ENCODE measurements at regions not wholly inside any gene's neighbourhood (a gene's known extent, or its start where the extent isn't known, plus 50 kb on each side); places are given as distances from the start of the nearest gene placed in this dataset.

- DNase-seq (ENCODE audit: low spot score) = peak; percentile 79
These were observed 278.0 kb downstream of the MRPL39 start for GRCh38 chr21:25329227-25329825.

GRCh38 chr21:25328736-25329135 is 278.5 kb downstream of the MRPL39 start:
- DNase-seq (ENCODE audit: low spot score) = no peak

DNA sequence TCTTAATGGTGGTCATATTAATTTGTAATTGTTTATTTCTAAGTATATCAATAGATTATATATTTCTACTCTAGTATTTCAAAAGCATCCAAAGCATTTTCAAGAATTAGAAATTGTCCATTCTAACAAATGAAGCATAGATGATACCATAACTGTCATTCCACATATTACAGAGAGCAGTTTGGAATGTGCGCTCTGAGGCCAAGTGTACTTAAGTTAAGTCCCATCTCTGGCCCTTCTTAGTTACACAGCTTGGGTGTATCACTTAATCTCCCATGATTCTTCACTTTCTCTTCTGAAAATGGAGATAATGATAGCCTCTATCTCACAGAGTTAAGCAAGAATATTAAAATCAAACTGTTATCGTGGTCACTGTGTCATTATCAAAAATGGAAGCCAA is 281.1 kb downstream of the MRPL39 start:
- DNase-seq (ENCODE audit: low spot score) = no peak

DNA sequence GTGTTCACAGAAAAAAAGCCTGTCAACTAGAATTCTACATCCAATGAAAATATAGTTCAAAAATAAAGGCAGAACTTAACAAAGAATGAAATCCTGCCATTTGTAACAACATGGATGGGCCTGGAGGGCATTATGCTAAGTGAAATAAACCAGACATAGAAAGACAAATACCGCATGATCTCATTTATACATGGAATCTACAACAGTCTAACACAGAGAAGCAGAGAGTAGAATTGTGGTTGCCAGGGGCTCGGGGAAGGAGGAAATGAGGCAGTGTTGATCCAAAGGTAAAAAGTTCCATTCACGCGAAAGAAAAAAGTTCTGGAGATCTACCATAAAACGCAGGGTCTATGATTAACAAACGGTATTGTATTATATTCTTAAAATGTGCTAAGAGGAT is 282.6 kb downstream of the MRPL39 start:
- no peak for DNase-seq (ENCODE audit: low spot score)

DNA sequence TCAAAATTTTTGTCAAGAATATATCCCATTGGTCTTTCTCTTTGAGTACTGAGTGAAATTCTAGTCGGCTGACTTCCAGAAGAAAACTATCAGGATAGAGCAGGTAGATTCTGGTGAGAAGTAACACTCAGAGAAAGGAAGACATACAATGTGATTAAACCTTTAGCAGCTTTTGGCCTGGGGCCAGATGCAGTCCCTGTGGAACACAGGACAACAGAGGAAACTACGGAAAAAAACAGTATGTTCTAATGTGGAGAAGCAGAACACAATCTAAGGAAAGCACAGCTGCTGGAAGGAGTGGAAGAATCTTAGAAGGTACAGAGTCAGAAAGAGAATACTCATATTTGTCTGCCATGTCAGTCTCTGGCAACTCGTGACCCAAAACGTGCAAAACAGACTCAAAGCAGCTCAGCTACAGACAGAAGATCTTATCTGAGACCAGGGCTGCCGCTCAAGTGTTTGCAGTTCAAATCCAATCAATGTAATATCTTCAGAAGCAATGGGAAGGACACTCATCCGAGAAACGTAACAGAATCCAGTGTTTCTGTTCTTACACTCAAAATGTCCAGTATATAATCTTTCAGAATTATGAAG is 283.8 kb downstream of the MRPL39 start:
- DNase-seq (ENCODE audit: low spot score) = no peak

DNA sequence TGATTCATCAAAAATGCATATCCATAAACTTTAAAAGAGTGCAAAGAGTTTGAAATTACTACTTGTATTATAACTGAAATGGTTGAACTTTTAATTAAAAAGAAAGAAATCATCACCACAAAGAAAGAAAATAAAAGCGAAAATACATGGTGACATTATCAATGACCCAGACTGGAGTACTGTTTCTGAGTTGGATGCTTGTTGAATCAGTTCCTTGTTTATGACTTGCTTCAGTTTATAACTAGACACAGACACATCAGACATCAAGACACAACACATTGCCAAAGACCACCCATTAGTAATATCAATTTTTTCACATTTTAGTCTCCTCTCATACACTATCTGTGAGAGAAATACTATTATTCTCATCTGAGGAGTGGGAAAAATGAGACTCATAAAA is 293.0 kb downstream of the MRPL39 start:
- DNase-seq (ENCODE audit: low spot score) = no peak

- peak; percentile 30 for DNase-seq (ENCODE audit: low spot score)
These were observed 293.5 kb downstream of the MRPL39 start for GRCh38 chr21:25313829-25314228.

GRCh38 chr21:25307489-25307888 is 299.8 kb downstream of the MRPL39 start:
- DNase-seq (ENCODE audit: low spot score) = peak; percentile 47

- no peak for DNase-seq (ENCODE audit: low spot score)
These were observed 302.7 kb downstream of the MRPL39 start for GRCh38 chr21:25304611-25305010.

DNA sequence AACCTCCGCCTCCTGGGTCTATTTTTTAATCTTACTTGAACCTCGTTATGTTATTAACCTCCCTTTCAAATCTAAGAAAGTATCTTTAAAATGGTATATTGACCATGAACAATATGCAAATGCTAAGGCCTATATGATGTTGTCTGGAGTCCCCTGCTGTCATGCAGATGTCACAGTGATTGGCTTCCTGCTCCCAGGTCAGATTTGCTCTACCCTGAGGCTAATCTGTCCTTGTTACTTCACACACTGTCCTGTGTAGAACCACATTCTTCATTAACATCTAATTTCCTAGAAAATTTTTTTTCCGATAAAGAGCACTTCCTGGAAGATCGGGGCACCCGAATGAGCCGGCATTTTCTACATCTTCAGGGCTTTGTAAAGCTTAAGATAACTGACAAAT is 306.6 kb downstream of the MRPL39 start:
- no peak for DNase-seq (ENCODE audit: low spot score)

DNA sequence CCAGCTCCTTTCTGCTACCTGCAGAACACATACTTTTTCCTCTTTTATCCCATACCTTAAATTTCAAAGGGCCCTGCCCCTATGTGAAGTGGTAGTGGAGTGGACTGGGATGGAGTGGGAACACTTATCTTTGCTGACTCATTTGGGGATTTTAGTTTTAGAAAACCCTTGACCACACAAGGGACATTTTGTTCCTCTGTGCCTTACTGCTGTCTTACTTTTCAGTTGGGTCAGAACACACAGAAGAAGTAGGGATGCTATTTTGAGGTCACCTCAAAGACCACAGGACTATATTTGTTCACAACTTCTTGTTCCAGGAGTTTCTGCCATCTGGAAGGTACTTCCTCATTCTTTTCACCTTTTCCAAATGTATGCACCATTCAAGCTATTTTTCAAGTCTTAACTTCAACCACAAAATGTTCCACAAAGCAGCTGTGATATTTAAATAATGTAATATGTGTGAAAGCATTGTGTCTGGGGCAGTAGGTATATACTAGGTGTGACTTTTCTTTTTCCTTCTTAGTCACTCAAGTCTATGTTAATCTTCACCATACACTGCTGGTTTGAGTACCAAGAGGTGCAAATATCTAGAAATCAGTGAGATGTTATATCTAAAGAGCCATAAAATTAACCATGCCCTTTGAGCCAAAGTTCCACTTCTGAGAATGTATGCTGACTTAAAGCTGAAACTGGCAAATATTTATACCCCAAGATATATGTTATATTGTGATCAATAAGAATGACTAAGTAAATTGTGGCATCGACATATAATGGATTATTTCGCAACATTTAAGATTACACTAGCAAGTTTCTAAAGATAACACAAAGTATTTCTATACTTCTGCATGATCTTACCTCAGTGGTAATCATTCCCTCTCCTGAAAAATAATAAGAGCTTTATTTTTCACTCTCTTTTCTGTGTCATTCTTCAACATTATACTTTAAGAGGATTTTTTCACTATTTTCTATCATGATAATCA is 308.5 kb downstream of the MRPL39 start:
- no peak for DNase-seq (ENCODE audit: low spot score)

GRCh38 chr21:25297117-25297516 is 310.2 kb downstream of the MRPL39 start:
- DNase-seq (ENCODE audit: low spot score) = no peak

DNA sequence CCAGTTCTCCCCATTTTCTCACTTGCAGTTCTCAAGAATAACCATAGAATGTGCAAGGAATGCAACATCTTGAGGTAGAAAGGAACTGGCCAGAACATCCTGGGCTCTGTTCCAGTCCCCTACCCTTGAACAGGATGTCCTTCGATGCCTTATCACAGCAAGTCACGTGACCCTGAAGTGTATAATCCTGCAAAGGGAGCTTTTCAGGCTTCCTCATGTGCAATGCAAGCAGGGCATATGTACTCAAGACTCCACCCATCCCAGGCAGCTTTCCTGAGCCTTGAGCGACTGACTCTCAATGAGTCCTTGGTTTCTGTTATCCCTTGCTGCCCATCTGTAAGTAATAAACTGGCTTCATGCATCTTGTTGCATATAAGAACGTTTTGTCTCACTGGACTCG is 311.0 kb downstream of the MRPL39 start:
- DNase-seq (ENCODE audit: low spot score) = no peak

DNA sequence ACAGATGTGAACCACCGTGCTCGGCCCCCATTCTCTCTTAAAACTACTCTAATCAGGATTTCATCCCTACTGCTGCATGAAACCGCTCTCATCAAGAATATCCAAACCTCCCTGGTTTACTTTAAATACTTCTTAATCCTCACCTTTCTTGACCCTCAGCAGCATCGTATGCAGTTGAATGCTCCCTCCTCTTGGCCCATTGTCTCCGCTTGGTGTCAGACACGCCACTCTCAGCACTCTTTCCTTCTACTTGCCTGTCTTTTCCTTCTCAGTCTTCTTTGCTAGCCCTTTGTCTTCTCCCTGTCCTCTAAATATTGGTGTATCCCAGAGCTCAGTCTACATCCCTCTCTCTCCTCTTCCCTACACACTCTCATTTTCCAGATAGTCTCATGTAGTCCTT is 314.9 kb downstream of the MRPL39 start:
- no peak for DNase-seq (ENCODE audit: low spot score)

DNA sequence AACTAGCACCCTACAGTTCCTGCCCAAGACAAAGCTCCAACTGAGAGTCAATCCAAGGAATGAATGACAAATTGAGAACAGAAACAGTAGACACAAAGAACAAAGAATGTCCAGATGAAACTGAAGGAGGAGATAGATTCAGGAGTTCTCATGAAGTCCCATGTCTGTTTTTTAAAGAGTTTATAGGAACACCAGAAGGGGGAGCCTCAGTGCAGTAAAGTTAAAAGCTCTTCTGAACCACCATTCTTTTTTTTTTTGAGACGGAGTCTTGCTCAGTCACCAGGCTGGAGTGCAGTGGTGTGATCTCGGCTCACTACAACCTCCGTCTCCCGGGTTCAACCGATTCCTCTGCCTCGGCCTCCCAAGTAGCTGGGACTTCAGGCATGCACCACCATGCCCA is 323.6 kb downstream of the MRPL39 start:
- peak; percentile 46 for DNase-seq (ENCODE audit: low spot score)

DNA sequence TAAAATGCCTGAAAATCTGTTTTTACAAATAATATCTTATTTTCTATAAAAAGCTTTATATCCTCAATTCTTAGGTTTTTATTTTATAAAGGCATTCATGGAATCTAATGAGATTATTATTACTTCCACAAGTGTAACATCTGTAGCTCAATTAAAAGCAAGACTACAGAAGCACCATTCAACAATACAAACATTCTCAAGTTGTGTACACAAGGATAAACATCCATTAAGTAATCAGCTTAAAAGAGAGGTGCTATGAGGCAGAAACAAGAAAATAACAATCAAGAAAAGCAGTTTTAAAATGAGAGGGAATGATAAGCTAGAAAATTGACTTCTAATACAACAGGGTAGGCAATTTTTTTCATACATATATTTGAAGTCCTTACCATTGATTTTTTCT is 326.1 kb downstream of the MRPL39 start:
- no peak for DNase-seq (ENCODE audit: low spot score)

DNA sequence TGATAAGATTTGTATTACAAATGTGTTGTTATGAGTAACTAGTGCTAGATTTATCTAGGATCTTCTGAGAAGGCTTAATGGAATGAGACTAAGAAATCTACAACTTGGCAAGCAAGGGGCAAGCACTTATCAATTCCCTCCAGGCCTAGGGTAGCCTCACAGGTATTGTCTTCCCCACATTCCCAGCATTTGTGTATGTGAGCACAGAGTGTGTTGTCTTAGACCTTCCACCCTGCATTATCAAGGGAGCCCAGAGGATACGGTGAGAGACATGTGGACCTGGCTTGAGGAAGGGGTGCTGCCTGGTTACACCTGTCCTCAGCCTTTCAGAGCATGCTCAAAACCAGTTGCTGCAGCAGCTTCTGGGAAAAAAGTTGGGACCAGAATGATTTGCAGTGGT is 327.2 kb downstream of the MRPL39 start:
- no peak for DNase-seq (ENCODE audit: low spot score)

DNA sequence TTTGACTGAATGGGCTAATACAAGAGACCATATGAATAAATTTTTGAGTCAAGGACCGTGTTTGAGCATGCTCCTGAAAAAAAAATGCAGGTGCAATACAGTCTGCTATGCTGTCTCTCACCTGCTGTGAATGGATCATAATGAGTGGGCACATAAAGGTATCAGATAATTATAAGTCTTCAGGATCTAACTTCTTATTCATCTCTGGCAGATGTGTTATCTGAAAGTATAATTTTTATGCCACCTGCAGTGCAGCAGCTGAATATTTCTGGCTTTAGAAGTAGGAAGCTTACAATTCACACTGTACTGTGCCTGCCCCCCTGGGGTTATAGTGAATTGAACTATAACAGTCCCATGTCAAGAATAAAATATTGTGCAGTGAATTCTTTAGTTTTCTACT is 333.3 kb downstream of the MRPL39 start:
- DNase-seq (ENCODE audit: low spot score) = no peak

GRCh38 chr21:25254491-25255174 is 352.6 kb downstream of the MRPL39 start:
- DNase-seq (ENCODE audit: low spot score) = no peak

DNA sequence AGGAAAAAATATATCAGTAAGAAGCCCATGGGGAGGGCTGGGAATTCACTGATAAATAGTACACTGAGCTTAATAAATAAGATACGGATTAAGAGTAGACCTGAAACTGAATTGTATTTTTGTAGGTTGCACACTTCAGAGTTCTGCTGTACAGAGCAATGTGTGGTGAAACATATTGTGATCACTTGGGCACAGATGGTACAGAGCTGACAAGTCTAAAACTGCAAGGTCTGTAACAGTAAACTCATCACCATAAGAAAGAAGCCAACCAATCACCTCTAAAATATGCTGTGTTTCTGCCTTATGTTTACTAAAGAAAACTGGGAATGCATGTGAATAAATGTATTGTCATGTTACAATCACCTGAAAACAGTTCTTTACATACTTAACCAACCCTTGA is 360.7 kb downstream of the MRPL39 start:
- DNase-seq (ENCODE audit: low spot score) = no peak

- no peak for DNase-seq (ENCODE audit: low spot score)
These were observed 362.5 kb downstream of the MRPL39 start for GRCh38 chr21:25244735-25245134.

DNA sequence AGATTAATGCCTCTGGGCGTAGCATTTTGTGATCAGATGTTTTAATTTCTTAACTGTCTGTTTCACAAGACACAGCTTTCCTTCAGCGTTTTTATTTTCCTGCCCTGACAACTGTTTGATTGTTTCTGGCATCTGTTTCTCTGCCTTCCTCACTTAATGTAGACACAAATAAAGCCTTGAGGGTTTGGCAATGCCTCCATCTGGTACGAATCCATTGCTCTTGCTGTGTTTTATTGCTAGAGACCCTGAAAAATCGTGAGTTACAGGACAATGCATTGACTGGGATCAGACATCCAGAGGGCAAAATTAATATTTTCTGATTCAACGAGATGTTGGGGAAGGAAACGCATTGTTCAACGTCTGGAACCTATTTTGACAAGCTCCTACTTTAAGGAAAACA is 363.5 kb downstream of the MRPL39 start:
- no peak for DNase-seq (ENCODE audit: low spot score)

GRCh38 chr21:25240974-25241373 is 366.3 kb downstream of the MRPL39 start:
- no peak for DNase-seq (ENCODE audit: low spot score)
